Stimulated activated CD8-positive, alpha-beta memory T cell treated with anti-CD3 and anti-CD28 coated beads, Interleukin-15, amount 100 ng/mL, for 24 hours (primary cell): ENCODE measurements at regions not wholly inside any gene's neighbourhood (a gene's known extent, or its start where the extent isn't known, plus 50 kb on each side); places are given as distances from the start of the nearest gene placed in this dataset.

Experiments used
- DNase-seq: peaks from one replicate; pipeline ENCODE4 v3.0.0-alpha.2; 2020; ENCODE audit warnings: low read depth

GRCh38 chr3:117954131-117954530 is 1080.5 kb downstream of the IGSF11 start:
- DNase-seq = no peak

GRCh38 chr3:117955196-117955595 is 1079.5 kb downstream of the IGSF11 start:
- no peak for DNase-seq

- DNase-seq = no peak
These were observed 1076.6 kb downstream of the IGSF11 start for GRCh38 chr3:117958027-117958426.

GRCh38 chr3:117962750-117963149 is 1071.9 kb downstream of the IGSF11 start:
- no peak for DNase-seq

- DNase-seq = no peak
These were observed 1070.8 kb downstream of the IGSF11 start for GRCh38 chr3:117963858-117964257.

- no peak for DNase-seq
These were observed 1069.8 kb downstream of the IGSF11 start for GRCh38 chr3:117964814-117965213.

- DNase-seq = no peak
These were observed 1057.0 kb downstream of the IGSF11 start for GRCh38 chr3:117977504-117978228.

- no peak for DNase-seq
These were observed 1055.2 kb downstream of the IGSF11 start for GRCh38 chr3:117979466-117979865.

GRCh38 chr3:117987256-117987655 is 1047.4 kb downstream of the IGSF11 start:
- no peak for DNase-seq

GRCh38 chr3:117989982-117990381 is 1044.7 kb downstream of the IGSF11 start:
- DNase-seq = no peak

GRCh38 chr3:117990627-117991026 is 1044.0 kb downstream of the IGSF11 start:
- no peak for DNase-seq

- DNase-seq = no peak
These were observed 1038.7 kb downstream of the IGSF11 start for GRCh38 chr3:117995842-117996437.

GRCh38 chr3:117997201-117998049 is 1037.2 kb downstream of the IGSF11 start:
- peak; percentile 23 for DNase-seq

- no peak for DNase-seq
These were observed 1036.6 kb downstream of the IGSF11 start for GRCh38 chr3:117998071-117998470.

- no peak for DNase-seq
These were observed 1034.4 kb downstream of the IGSF11 start for GRCh38 chr3:118000219-118000618.

GRCh38 chr3:118001380-118001779 is 1033.3 kb downstream of the IGSF11 start:
- no peak for DNase-seq

GRCh38 chr3:118011910-118012309 is 1022.7 kb downstream of the IGSF11 start:
- no peak for DNase-seq

GRCh38 chr3:118029049-118029448 is 1005.6 kb downstream of the IGSF11 start:
- no peak for DNase-seq

- DNase-seq = no peak
These were observed 998.4 kb downstream of the IGSF11 start for GRCh38 chr3:118036215-118036614.

- DNase-seq = no peak
These were observed 979.3 kb downstream of the IGSF11 start for GRCh38 chr3:118055381-118055780.

GRCh38 chr3:118057086-118057485 is 977.6 kb downstream of the IGSF11 start:
- DNase-seq = no peak

- no peak for DNase-seq
These were observed 975.5 kb downstream of the IGSF11 start for GRCh38 chr3:118059096-118059495.

- no peak for DNase-seq
These were observed 967.2 kb downstream of the IGSF11 start for GRCh38 chr3:118067439-118067838.
